ENCODE measurements at regions not wholly inside any gene's neighbourhood (a gene's known extent, or its start where the extent isn't known, plus 50 kb on each side); places are given as distances from the start of the nearest gene placed in this dataset.

- no peak for DNase-seq
Observed at GRCh38 chr6:1113916-1114540, 197.9 kb upstream of the FOXQ1 start.

GRCh38 chr6:1111361-1111760 lies 200.5 kb upstream of the FOXQ1 start:
- DNase-seq = no peak

GRCh38 chr6:1110941-1111349 lies 201.0 kb upstream of the FOXQ1 start:
- no peak for DNase-seq

- DNase-seq = no peak
Observed at GRCh38 chr6:1110164-1110563, 201.7 kb upstream of the FOXQ1 start.

GRCh38 chr6:1109134-1109533 lies 202.8 kb upstream of the FOXQ1 start:
- DNase-seq = no peak

- DNase-seq = no peak
Observed at GRCh38 chr6:1108198-1108597, 203.7 kb upstream of the FOXQ1 start.

- DNase-seq = no peak
Observed at GRCh38 chr6:1107578-1107977, 204.3 kb upstream of the FOXQ1 start.

- no peak for DNase-seq
Observed at GRCh38 chr6:1105833-1106400, 206.0 kb upstream of the FOXQ1 start.

GRCh38 chr6:1104988-1105670 lies 206.8 kb upstream of the FOXQ1 start:
- DNase-seq = no peak

- DNase-seq = no peak
Observed at GRCh38 chr6:1103945-1104623, 207.8 kb upstream of the FOXQ1 start.

GRCh38 chr6:1103021-1103420 lies 208.9 kb upstream of the FOXQ1 start:
- DNase-seq = no peak

- DNase-seq = no peak
Observed at GRCh38 chr6:1100269-1100668, 211.6 kb upstream of the FOXQ1 start.

- no peak for DNase-seq
Observed at GRCh38 chr6:1099264-1099663, 212.6 kb upstream of the FOXQ1 start.

GRCh38 chr6:1096967-1097765 lies 214.7 kb upstream of the FOXQ1 start:
- DNase-seq = no peak

GRCh38 chr6:1094306-1094705 lies 217.6 kb upstream of the FOXQ1 start:
- DNase-seq = no peak

GRCh38 chr6:1091900-1092299 lies 220.0 kb upstream of the FOXQ1 start:
- no peak for DNase-seq

GRCh38 chr6:1089859-1090258 lies 222.0 kb upstream of the FOXQ1 start:
- DNase-seq = no peak

GRCh38 chr6:1088492-1089001 lies 223.4 kb upstream of the FOXQ1 start:
- DNase-seq = no peak

GRCh38 chr6:1087154-1087843 lies 224.6 kb upstream of the FOXQ1 start:
- no peak for DNase-seq

- no peak for DNase-seq
Observed at GRCh38 chr6:1086446-1087153, 225.3 kb upstream of the FOXQ1 start.

- no peak for DNase-seq
Observed at GRCh38 chr6:1082285-1082935, 229.5 kb upstream of the FOXQ1 start.
